Endometrium (tissue), 2 donors: ENCODE measurements at regions not wholly inside any gene's neighbourhood (a gene's known extent, or its start where the extent isn't known, plus 50 kb on each side); places are given as distances from the start of the nearest gene placed in this dataset.
A peak's percentile ranks its signal among the peaks of the same experiment; 100 is the strongest.
"Not testable (repeated sequence)": the region's sequence is repeated elsewhere in the genome, so short reads cannot be mapped to it uniquely, and the experiment has no call there.

Experiments used
- FAIRE-seq: peaks from 2 replicates; lab custom pipeline; 2012; peaks lifted over from hg19 to GRCh38; lab: Jason Lieb, UNC
- donor health status: control.
- donor health status: control.

GRCh38 chr14:85873006-85873405 is 343.1 kb downstream of the FLRT2 start:
- no peak for FAIRE-seq

GRCh38 chr14:85867450-85867849 is 337.5 kb downstream of the FLRT2 start:
- no peak for FAIRE-seq

DNA sequence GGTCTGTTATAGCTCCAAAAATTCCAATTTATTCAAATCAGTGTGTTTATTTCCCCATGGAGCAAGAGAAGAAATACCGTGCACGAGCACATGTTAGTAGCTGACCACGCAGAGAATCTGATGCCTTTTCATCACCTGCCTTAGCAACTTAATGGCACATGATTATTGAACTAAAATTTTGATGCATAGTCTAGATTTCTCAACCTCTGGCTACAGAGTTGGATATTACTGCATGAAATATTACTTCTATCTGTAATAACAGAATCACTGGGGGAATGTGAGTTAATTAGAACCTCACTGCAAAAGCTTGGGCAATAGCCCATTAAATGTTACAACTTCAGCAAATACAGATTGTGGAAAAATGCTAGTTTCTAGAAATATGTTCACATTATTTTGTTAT is 335.8 kb downstream of the FLRT2 start:
- FAIRE-seq = no peak

GRCh38 chr14:85858634-85859033 is 328.7 kb downstream of the FLRT2 start:
- FAIRE-seq = no peak

DNA sequence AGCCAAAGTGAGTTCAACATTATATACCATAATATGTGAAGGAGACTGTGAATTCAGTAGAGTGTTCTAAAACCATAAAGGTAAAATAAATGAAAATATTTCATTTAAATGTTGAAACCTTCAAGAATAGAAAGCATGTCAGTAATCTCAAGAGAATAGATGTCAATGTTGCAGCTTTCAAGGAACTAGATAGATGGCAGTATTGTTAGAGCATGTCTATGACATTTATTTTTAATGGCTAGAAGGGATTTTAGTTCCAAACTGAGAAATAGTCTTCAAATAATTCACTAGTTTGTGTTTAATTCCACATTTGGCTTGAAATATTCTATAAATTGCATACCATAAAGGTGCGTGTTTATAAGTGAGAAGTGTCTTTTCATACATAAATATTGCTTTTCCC is 326.5 kb downstream of the FLRT2 start:
- FAIRE-seq = no peak

DNA sequence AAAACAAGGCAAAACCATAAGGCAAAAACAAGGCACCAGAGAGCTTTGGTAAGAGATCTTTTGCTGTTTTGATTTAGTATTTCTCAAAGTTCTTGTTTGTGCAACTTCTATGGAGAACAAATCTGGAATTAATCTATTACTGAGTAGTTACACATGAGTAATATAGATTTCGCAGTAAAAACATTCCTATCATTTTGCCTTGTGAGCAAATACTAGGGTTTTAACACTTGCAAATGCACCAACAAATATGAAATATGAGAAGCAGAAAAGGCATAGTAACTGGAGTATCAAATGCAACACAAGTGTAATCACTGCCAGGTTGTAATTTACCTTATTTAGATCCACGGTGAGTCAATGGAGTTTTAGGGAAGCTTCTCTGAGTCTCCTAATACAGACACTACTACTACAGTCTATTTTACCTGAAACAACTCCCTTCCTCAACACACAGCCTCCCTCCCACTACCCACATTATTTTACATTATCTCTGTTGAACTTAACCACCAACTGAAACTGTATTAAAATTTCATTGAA is 324.1 kb downstream of the FLRT2 start:
- no peak for FAIRE-seq

GRCh38 chr14:85852906-85853305 is 323.0 kb downstream of the FLRT2 start:
- no peak for FAIRE-seq

DNA sequence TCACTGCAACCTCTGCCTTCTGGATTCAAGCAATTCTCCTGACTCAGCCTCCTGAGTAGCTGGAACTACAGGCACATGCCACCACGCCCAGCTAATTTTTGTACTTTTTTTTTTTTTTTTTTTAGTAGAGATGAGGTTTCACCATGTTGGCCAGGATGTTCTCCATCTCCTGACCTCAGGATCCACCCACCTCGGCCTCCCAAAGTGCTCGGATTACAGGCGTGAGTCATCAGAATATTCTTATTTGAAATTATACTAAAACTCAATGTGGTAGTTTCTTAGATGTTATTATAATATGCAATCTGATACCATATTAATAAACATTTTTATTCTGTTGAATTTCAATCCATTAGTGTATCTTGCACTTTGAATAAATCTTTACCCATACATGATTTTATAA is 322.2 kb downstream of the FLRT2 start:
- FAIRE-seq = peak; percentile 33

GRCh38 chr14:85830549-85830948 is 300.6 kb downstream of the FLRT2 start:
- FAIRE-seq = not testable (repeated sequence)

DNA sequence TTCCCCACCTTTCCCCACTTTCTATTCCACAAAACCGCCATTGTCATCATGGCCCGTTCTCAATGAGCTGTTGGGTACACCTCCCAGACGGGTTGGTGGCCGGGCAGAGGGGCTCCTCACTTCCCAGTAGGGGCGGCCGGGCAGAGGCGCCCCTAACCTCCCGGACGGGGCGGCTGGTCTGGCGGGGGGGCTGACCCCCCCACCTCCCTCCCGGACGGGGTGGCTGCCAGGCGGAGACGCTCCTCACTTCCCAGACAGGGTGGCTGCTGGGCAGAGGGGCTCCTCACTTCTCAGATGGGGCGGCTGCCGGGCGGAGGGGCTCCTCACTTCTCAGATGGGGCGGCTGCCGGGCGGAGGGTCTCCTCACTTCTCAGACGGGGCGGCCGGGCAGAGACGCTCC is 299.7 kb downstream of the FLRT2 start:
- not testable (repeated sequence) for FAIRE-seq

- no peak for FAIRE-seq
These were observed 294.6 kb downstream of the FLRT2 start for GRCh38 chr14:85824526-85824925.

- FAIRE-seq = no peak
These were observed 292.3 kb downstream of the FLRT2 start for GRCh38 chr14:85822236-85822635.

DNA sequence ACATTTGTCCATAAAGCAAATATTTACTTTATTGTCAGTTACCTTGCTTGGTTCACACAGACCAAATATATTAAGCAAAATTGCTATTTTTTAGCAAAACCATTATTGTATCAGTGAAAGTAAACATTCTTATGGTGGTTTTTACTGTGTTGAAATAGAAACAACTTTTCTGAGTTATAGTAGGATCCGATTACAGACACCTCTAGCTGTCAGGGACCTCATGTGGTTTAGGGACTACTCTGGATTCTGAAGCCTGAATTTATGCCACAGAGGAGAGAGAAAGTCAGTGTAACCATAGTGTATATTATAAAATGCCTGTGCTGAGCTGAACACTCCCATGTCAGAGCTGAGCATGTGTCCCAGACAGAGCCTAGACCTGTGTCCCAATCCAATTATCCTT is 287.5 kb downstream of the FLRT2 start:
- FAIRE-seq = no peak

- no peak for FAIRE-seq
These were observed 283.1 kb downstream of the FLRT2 start for GRCh38 chr14:85813040-85813439.

- FAIRE-seq = no peak
These were observed 281.4 kb downstream of the FLRT2 start for GRCh38 chr14:85811340-85811739.

DNA sequence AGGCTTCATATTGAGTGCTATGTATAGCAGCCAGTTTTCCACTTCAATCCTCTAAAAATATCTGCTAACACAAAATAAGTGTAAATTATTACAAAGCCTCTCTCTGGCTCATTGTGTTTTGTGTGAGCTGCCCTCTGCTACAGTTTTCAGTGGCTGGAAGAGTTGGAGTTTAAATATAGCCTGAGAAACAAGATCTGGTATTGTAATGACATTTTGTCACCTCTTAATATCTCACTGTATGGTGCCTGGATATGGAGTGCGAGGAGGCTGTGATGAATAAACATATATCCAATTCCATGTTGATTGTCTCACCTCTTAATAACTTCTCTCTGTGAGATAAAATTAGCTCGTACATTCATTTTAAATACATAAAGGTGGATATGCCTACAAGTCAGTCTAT is 269.7 kb downstream of the FLRT2 start:
- FAIRE-seq = no peak

DNA sequence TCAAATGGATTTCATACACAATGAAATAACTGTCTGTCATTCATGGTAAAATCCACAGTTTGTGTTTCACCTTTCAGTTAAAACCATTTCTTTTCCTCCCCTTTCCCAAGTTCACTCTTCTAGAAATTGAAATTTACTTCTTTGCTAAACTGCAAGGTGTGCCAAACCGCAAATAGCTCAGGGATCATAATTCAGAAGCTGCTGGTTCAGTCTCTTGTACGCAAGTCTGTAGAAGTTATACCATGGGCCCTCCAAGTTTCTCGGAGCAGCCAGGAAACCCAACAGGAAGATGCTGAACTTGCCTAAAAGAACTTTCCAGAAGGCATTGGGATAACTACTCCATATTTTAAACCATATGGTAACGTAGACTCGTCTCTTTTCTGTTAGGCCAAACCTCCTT is 268.9 kb downstream of the FLRT2 start:
- FAIRE-seq = no peak

DNA sequence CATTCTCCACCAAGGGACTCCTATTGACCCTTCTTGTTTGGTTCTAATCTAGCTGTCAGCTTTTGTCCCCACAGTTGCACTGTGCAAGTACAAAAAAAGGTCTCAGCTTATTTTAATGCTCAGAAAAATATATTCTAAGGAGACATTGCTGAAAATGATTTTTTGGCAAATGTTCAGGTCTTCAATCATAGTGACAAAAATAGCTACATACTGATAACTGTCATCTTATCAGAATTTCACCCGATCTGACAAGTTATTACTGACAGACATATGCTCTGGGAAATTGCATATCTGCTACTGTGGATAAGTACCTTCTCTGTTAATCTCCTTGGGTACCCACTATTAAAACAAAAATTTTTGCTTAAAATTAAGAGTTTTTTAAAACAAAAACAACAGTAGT is 263.6 kb downstream of the FLRT2 start:
- FAIRE-seq = no peak

DNA sequence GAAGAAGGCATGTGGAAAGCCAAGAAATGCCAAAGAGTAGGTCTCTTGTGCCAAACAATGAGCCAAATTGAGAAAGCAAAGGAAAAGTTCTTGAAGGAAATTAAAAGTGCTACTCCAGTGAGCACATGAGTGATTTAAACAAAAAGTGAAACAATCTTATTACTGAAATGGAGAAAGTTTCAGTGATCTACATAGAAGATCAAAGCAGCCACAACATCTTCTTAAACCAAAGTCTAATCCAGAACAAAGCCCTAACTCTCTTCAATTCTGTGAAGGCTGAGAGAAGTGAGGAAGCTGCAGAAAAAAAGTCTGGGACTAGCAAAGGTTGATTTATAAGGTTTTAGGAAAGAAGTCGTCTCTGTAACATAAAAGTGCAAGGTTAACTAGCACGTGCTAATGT is 259.6 kb downstream of the FLRT2 start:
- FAIRE-seq = no peak

GRCh38 chr14:85788470-85789233 is 258.7 kb downstream of the FLRT2 start:
- peak; percentile 51 for FAIRE-seq

- FAIRE-seq = no peak
These were observed 236.4 kb downstream of the FLRT2 start for GRCh38 chr14:85766295-85766694.

DNA sequence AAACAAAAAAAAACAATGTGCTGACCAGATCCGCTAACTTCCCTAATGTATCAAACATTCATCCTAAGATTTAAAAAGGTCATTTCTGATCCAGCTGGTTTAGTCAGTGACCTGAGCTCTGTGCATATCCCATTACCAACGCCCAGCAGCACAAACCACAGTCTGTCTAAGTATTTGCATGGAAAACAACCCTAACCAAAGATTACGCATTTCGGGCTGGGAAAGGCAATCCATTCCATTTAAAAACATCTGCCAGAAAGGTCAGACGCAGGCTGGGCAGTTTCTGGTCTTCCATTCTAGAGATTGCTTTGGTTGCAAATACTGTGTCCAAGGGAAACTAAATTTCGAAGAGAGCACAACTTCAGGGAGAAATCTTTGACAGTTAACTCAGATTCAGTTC is 234.9 kb downstream of the FLRT2 start:
- no peak for FAIRE-seq

- FAIRE-seq = no peak
These were observed 232.6 kb downstream of the FLRT2 start for GRCh38 chr14:85762526-85762925.

DNA sequence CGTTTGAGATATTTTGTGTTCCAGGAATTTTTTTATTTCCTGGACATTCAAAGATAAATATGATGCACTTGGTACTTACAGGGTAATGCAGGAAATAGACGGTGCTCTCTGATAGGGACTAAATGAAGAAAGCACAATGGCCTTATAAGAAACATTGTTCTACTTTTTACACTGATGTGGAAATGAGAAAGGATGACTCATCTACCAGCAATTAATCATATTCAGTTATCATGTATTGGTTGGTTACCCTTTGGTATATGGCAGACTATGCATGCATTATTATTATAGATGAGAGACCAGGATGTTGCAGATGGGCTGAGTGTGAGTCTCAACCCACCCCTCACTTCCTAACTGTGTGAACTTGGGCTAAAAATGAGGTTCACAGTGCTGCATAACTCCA is 222.2 kb downstream of the FLRT2 start:
- FAIRE-seq = no peak
